Neural progenitor cell (in vitro differentiated cells): ENCODE measurements at regions not wholly inside any gene's neighbourhood (a gene's known extent, or its start where the extent isn't known, plus 50 kb on each side); places are given as distances from the start of the nearest gene placed in this dataset.

Experiments
- CTCF ChIP-seq: fragments of 200-600 bp; sonication (generic); IDR thresholded peaks from 2 replicates; pipeline ENCODE4 v1.5.1; 2017; ENCODE audit warnings: antibody characterized with exemption, mild to moderate bottlenecking
- EZH2phosphoT487 ChIP-seq: fragments of 200-600 bp; sonication (generic); IDR thresholded peaks from 2 replicates; pipeline ENCODE4 v1.6.1; 2017; ENCODE audit warnings: antibody characterized with exemption

- TF ChIP-seq CTCF: no peak
- TF ChIP-seq EZH2phosphoT487: no peak
Observed at GRCh38 chr11:91100427-91100826, 877.6 kb upstream of the CHORDC1 start.
